A673 (cell line): ENCODE measurements at regions not wholly inside any gene's neighbourhood (a gene's known extent, or its start where the extent isn't known, plus 50 kb on each side); places are given as distances from the start of the nearest gene placed in this dataset.

Experiments
- CTCF ChIP-seq: fragments of 300-800, 200-600 bp; sonication (generic); conservative IDR thresholded peaks from 2 replicates; pipeline ENCODE4 v1.5.1; 2017; ENCODE audit warnings: low read depth, mild to moderate bottlenecking, antibody characterized with exemption, low read length, moderate library complexity, mixed read lengths
- EZH2 ChIP-seq: fragments of 200-600 bp; sonication (generic); IDR thresholded peaks from 2 replicates; pipeline ENCODE4 v1.6.1; 2017; ENCODE audit warnings: borderline replicate concordance, low read depth, mild to moderate bottlenecking, mixed read lengths, antibody characterized with exemption, low read length; ENCODE audit not compliant: poor library complexity, severe bottlenecking

GRCh38 chr6:85754894-85755293, 112.2 kb upstream of the SYNCRIP start:
- TF ChIP-seq CTCF (no peak), EZH2 (no peak)
